NB4 (cell line): ENCODE measurements at regions not wholly inside any gene's neighbourhood (a gene's known extent, or its start where the extent isn't known, plus 50 kb on each side); places are given as distances from the start of the nearest gene placed in this dataset.

Experiments
- CTCF ChIP-seq: IDR thresholded peaks from one replicate; pipeline ENCODE4 v1.5.1; 2012; ENCODE audit warnings: low read depth, low read length
- MAX ChIP-seq: IDR thresholded peaks from 2 replicates; pipeline ENCODE4 v1.6.1; 2011; ENCODE audit warnings: low read depth, low read length
- POLR2A ChIP-seq: IDR thresholded peaks from 2 replicates; pipeline ENCODE4 v1.6.1; 2011; ENCODE audit warnings: mild to moderate bottlenecking; ENCODE audit not compliant: insufficient read length; ENCODE audit errors: extremely low read depth

- no peak for TF ChIP-seq POLR2A
- TF ChIP-seq CTCF = no peak
- TF ChIP-seq MAX = no peak
These were observed 114.2 kb upstream of the JARID2 start for GRCh38 chr6:15131651-15132061.
